Globus pallidus (tissue), 1 donor: ENCODE measurements at regions not wholly inside any gene's neighbourhood (a gene's known extent, or its start where the extent isn't known, plus 50 kb on each side); places are given as distances from the start of the nearest gene placed in this dataset.
"Not testable (repeated sequence)": the region's sequence is repeated elsewhere in the genome, so short reads cannot be mapped to it uniquely, and the experiment has no call there.

Experiments used
- DNase-seq: peaks from one replicate; pipeline ENCODE4 v3.0.0-alpha.2; 2015; ENCODE audit warnings: low spot score

DNA sequence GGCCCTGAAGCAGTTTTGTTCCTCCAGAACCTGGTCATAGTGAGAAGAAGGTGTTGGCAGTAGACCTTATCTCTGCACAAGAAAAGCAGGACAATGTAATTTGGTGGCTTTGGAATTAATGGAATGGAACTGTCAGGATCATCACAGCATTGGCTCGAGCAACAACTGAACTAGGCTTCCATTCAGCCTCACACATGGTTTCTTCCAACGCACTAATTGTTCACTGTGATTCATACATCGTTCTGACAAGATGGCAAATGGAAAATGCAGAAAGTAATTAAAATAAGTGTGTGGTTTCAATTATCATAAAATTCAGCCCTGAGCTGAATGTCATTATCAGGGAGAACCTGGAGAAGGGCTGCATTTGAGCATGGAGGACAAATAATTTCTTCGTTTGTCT is 80.6 kb downstream of the MFSD1 start:
- no peak for DNase-seq

DNA sequence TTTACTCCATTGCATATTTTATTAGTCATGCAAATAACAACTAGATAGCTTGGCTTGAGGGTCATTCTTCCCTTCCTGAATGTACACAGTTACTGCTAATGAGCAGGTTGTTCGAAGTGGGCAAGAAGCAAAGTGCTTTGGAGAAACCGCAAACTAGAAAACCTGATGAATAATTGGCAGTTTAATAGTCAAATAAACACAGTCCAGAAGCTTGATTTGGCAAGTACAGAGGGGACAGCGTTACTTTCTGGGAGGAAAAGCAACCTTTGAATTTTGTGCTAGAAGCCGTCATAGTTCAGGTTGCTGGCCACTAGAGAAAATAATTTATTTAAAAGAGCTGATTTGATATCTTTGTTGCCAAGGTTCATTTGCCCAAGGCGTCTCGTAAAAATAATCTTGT is 94.9 kb downstream of the MFSD1 start:
- no peak for DNase-seq

DNA sequence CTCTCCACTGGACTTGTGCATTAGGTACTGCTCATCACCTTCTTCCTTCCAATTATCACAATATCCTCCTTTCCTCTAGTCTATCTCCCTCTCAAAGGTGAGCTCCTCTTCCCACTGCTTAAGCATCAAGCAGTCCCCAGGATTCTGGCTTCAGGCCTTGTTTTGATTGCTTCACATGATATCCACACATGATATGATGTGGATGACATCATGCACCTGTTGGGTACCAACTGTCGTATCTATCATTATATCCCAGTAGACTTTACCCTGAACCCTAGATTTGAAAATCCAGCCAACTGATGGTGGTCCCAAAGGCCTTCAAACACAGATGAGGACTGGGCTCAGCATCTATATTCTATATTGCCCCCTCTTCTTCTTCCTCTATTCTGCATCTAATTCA is 104.9 kb downstream of the MFSD1 start:
- DNase-seq: no peak

DNA sequence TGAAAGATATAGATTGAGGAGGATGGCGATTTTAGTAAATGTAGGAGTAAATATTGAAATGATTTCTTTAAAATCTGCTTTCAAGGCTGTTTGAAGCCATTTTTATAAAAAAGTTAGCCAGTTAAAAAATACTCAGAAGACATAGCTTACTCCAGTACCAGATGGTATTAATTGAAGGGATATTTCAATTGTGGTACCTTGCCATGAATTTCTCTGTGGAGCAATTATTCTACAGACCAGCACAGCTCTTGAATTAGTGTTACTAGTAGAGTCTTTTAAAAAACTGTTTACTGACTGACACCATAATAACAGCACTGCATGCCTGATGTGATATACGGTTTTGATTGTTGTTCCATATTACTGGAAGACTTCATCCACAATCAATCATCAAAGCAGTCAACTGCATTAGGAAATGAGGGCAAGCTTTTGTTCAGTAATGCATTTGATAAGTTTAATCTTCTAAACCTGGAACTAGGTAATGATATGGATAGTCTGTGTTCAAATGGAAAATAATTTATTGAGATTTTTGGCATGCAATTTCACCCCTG is 106.4 kb downstream of the MFSD1 start:
- DNase-seq: no peak

DNA sequence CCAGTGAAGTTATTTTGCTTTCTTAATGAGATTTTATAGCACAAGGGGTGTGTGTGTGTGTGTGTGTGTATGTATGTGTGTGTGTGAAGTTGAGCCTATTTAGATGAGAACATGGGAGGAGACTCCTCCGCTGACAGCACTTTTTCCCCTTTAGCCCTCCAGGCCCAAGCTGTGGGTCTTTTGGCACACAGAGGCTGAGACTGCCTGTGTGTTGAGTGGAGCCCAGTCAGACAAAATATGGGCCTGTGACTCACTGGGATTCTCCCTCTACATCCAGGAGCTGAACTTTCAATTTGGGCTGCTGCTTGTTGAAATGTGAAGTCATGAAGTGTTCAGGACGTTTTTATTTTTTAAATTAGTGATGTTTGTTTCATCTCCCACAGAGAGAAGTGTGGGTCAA is 108.0 kb downstream of the MFSD1 start:
- DNase-seq: no peak

DNA sequence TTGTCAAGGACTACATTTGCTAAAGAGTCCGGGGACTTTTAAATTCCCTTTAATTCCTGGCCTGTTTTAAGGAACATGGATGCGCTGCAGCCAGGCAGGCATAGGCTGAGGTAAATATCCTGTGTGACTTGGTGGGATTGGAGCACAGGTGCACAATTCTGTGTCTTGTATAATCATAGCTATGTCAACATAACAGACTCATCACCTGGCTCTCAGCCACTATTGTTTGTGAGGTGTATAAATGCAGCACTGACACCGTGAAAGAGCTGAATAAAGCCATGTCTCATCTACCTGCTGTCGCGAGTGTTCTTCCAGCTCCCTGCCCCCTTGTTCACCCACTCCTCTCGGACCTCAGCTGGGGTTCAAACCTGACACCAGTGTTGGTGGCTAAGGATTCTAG is 109.7 kb downstream of the MFSD1 start:
- DNase-seq: no peak

DNA sequence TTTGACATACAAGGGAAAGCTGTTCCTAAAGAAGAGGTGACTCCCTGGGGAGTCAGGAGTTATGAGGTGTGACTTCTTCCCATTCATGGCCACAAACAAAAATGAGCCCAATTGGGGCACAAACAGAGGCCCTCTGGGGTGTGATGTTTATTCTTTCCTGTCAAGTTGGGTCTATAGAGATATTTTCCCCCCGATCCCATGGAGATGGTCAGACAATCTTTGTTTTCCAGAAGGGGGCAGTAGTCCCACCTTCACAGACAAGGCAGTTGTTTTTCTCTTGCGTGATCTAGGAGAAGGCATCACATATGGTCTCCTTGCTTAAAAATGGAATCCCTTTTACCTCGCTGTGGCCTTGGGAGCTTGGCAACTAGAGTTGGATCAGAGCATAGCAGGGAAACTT is 110.3 kb downstream of the MFSD1 start:
- DNase-seq: no peak

DNA sequence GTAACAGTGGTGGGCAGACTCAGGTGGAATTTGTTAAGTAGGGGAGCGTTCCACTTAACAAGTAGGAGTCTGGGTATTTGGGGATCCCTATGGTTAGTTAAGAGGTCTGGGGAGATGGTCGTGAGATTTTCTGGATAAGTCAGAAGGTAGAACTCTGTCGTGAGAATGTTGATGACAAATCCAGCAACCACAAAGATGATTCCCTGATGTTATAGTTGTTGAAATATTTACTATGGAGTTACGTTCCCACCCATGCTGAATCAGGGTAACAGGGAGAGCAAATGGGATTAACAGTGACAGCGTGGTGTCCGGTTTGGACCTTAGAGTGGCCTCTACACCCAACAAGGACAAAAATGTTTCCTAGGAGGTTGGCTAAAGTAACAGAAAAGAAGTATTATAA is 110.8 kb downstream of the MFSD1 start:
- no peak for DNase-seq

DNA sequence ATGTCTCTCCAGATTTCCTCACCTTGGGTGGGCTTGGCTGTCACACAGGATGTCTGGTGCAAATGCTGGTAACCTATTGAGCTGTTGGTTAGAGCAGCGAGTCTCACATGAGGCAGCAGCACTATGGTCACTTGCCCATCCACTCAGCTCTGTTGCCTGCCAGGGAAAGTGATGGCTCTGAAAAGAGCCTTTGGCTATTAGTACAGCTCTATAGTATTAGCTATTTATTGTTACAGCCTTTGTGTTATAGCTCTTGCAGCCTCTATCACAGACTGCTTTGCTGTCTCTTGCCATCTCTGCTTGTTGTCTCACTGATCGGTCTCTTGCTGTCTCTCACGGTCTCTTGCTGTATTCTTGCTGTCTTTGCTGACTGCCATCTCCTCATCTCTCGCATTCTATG is 114.3 kb downstream of the MFSD1 start:
- no peak for DNase-seq

DNA sequence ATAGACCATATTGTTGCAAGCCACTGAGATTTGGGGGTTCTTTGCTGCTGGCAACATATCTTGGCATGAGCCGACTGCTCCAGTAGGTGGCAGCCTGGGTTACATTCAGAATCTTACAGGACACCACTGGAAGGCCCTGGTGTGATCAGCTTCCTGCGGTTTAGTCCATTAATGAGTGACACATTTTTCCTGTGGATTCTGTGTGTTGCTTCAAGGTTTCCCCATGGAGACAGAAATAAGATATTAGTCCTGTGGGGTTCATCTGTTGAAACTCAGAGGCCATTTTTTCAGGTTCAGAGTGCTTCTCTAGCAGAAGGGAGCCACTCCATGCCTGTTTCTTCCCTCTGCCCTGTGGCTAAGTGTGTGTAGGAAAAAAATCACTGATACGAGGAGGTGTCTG is 116.2 kb downstream of the MFSD1 start:
- peak; percentile 24 for DNase-seq

DNA sequence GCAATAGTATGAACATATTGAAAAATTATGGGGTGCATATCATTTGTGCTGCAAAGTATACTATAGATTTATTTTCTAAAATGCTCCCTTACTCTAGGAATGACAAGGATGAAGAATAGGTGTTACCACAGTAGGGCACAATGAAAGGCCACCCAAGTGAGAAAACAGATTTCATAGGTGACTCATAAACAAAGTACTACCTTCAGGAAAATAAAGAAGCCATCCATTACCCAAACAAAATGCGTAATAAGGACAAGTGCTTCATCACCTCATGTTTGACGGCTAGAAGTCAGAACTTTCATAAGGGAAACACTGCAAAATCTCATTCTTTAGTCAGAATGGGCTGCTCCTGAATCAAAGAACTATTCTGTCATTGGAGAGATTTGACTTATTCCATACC is 116.6 kb downstream of the MFSD1 start:
- DNase-seq: no peak

DNA sequence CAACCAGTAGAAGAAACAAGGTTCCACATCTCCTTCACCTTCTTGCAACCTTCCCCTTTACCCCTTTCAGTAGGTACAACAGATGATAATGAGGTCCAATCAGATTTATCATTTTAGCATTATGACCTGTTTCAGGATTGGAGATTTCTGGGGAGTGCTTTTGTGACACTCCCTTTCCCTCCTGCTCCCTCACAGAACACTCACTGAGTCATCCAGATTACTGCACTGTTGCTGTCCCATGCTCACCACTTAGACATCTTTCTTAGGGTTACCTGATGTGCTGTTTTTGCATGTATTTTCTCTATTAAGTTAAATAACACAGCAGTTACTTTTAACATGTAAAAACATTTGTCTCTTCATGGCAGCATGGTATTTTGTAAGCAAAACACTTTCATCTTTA is 118.5 kb downstream of the MFSD1 start:
- DNase-seq: no peak

DNA sequence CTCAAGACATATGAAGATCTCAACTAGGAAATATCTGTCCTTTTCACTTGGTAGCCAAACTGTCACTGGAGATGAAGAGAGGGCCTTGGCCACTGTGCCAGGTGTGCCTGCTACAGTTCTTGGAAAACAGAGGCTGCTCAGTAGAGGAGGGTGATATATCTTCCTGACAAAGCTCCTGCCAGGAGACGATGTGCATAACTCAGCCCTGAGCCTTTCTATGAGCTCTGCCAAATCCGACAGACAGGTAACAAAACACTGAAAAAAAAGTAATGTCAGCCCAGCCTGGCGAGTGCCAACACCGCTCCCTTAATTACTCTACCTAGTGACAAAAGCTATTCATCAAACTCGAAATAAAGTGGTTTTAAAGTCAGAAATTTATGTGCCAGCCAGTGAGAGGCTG is 123.2 kb downstream of the MFSD1 start:
- no peak for DNase-seq

DNA sequence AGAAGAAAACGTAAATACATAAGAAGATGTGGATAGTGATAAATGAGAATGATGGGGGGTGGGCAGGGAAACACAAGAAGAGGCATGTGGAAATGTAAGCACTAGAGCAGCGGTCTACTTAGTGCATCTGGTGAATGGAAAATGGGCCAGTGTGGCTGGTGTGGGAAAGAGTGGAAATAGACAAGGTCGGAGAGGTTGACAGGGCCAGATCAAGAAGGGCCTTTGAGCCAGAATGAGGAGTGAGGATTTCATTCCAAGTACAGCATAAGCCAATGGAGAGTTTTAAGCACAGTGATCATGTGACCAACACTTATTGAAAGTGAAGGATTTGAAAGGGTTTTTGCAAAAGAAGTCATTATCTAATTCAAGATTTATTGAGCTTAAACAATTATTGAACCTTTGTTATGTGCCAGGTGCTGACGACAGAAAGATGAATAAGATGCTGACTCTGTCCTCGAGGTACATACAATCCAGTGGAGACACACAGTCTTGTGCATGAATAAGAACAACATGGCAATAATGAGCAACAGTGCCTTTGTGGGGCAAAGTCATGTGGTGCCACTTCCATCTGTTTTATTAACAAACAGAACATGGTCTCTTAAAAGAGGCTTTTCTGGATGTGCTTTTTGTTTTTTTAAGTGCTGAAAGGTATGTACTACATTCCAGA is 124.1 kb downstream of the MFSD1 start:
- no peak for DNase-seq

DNA sequence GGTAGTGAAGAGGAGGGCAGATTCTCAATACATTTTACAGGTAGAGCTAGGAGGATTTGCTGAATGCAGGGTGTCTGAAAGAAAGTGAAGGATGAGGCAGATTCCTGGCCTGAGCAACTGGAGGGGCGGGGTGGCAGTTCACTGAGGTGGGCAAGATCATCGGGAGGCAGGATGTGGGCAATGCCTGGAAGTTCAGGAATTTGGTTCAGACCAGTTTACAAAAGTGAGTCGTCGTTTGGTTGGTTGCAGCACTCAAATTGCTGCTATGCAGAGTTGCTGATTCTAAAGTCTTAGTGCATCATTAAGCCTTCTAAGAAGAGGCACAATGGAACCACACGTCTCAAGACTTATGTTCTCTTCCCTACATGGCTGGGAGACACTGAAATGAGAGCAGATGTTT is 134.0 kb downstream of the MFSD1 start:
- no peak for DNase-seq

DNA sequence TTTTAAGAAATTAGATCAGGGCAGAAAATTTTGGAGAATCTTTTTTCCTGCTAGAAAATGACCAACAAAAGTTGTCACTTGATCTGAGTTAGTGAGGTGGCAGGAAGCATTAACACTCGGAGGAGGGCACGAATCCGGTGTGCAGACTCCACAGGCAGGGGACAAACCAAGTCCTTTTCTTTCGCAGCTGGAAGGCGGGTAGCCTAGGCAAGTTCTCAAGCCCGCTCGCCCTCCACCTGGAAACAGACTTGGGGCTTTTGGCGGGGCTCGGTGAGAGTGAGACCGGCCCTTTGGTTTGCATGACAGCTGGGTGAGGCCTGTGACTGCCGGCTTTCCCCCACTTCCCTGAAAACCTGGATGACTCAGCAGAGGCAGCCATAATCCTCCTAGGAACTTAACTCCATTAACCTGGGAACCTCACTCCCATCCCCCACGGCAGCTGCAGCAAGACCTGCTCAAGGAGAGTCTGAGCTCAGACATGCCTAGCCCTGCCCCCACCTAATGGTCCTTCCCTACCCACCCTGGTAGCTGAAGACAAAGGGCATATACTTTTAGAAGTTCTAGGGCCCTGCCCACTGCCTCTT is 134.8 kb downstream of the MFSD1 start:
- no peak for DNase-seq

DNA sequence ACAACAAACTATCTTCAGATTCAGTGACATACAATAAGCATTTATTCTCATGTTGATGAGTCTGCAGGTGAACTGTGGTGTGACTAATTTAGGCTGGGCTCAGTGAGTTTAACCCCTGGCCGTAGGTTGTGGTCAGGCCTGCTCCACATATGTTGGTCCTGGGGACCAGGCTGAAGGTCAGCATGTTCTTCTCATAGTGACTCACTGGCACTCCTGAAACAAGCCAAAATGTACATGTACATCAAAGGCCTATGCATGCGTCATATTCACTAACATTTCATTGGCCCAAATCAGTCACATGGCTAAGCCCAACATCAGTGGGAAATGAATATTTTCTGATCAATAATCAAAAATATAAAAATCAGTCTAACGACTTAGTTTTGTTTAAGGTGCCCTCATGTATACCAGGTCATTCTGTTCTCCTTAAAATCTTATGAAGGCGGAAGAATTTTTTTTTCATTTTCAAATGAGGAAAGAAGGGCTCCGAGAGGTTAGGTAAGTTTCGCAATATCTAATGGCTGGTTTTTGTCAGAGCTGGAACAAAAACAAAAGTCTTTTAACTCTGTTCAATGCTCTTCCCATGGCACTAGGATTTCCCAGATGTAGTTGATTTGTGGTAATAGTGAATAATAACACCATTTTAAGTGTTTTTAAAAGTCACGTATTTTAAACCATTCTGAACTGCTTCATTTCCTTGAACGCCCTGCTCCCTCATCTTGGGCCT is 148.5 kb downstream of the MFSD1 start:
- DNase-seq: no peak

DNA sequence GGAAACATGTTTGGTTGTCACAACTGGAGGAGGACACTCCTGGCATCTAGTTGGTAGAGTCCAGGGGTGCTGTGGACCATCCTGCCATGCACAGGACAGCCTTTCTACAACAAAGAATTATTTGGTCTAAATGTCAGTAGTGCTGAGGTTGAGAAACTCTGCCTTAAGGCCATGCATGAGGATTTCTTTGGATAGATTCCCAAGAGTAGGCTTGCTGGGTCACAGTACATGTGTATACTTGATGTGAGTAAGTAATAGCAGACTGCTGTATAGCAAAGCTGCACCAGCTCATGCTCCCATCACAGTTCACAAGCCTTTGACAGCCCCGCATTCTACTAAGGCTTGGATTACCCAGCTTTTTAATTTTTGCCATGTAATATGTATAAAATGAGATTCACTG is 151.3 kb downstream of the MFSD1 start:
- DNase-seq: no peak

DNA sequence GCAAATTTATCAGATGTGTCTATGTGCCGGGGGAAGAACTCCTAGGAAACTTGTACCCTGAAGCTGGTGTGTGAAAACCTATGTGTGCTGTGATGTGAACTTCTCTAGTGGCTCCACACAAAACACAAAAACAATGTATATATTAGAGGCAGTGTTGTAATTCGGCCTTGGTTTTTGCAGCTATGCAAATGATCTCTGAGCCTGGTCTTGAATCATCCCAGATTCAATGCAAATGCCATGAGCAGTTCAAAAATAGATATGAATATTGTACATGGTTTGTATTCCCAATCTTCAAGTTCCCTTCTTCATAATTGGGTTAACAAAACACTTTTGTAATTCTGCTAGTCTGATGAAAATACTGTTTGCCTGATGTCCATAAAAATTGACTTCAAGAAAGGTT is 152.6 kb downstream of the MFSD1 start:
- no peak for DNase-seq

DNA sequence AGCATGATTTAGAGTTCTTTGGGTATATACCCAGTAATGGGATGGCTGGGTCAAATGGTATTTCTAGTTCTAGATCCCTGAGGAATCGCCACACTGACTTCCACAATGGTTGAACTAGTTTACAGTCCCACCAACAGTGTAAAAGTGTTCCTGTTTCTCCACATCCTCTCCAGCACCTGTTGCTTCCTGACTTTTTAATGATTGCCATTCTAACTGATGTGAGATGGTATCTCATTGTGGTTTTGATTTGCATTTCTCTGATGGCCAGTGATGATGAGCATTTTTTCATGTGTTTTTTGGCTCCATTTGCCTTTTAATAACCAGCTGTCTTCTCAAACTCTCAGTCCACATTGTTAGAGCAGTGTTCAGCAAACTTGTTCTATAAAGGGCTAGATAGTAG is 155.9 kb downstream of the MFSD1 start:
- DNase-seq: not testable (repeated sequence)

DNA sequence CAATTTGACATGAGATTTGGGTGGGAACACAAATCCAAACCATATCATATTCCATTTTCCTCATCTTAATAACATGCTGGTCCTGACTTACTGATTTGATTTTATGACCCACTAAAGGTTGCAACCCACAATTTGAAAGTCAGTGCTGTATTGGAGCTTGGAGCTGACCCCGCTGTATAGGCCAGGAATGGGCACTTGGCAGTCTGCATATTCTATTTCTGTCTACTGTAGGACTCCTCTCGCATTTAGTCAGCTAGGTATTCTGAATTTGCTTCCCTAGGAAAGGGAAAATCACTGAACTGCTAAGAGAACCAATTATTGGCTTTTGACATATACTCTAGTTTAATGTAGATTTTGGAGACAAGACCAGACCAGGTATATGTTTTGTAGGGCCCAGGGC is 157.0 kb downstream of the MFSD1 start:
- DNase-seq: no peak

DNA sequence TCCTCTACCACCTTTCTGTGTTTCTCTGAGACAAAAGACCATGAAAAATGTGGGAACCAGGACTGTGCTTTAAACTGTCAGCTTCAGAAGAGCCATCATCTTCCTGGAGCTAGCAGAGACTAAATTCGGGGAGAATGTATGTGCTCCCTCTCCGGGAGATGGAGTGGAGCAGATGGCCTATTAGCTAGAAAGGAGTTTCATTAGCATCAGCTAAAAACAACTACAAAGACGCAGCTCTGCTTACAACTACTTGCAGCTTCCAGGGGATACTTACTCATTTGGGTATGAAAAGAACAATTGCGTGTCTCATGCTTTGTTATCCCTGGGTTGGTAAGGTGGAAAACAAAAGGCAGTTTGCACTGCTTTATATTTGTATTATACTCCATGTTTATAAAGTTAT is 159.6 kb downstream of the MFSD1 start:
- DNase-seq: no peak

DNA sequence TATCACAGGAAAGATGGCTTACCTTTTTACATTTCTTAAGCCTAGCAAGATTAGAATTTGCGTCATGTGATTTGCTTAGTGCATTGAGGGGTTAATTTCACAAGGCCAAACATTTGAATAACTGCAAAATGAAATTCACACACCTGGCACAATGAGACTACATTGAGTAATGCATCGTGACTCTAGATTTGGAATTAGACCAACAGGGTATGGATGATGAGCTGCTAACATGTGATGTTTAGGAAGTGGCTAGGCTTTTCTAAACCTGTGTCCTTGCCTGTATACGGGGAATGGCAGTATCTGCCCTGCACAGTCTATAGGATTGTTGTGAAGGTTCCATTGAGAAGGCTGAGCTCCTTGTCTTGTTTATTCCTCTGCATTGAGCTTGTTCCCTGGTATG is 160.1 kb downstream of the MFSD1 start:
- DNase-seq: no peak
